GM18498 (cell line): ENCODE measurements at regions not wholly inside any gene's neighbourhood (a gene's known extent, or its start where the extent isn't known, plus 50 kb on each side); places are given as distances from the start of the nearest gene placed in this dataset.
"Not testable (repeated sequence)": the region's sequence is repeated elsewhere in the genome, so short reads cannot be mapped to it uniquely, and the experiment has no call there.

ENCODE experiments used
- ATAC-seq: cut with Tn5 transposase; IDR thresholded peaks from one replicate; pipeline ENCODE4 v1.9.1; 2021; ENCODE audit warnings: mild to moderate bottlenecking, moderate library complexity; ENCODE audit not compliant: unreplicated experiment

DNA sequence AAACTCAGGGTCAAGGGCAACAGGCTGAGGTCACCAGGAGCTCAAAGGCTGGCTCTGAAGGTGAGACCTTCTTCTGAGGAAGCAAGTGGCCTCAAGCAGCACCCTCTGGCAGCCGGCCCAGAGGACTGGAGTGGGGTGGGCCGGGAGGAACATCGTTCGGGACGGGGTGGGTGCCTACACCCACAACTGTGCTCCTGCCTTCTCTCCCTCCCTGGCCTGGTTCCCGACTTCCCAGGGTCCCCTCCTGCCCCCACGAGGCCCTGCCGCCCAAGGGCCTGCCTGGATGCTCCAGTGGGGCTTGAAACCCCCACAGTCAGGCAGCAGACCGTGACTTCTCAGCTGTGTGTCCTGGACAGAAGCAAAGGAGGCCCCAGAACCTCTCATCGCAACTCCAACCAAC lies 195.7 kb downstream of the IGLL1 start:
- ATAC-seq: no peak

DNA sequence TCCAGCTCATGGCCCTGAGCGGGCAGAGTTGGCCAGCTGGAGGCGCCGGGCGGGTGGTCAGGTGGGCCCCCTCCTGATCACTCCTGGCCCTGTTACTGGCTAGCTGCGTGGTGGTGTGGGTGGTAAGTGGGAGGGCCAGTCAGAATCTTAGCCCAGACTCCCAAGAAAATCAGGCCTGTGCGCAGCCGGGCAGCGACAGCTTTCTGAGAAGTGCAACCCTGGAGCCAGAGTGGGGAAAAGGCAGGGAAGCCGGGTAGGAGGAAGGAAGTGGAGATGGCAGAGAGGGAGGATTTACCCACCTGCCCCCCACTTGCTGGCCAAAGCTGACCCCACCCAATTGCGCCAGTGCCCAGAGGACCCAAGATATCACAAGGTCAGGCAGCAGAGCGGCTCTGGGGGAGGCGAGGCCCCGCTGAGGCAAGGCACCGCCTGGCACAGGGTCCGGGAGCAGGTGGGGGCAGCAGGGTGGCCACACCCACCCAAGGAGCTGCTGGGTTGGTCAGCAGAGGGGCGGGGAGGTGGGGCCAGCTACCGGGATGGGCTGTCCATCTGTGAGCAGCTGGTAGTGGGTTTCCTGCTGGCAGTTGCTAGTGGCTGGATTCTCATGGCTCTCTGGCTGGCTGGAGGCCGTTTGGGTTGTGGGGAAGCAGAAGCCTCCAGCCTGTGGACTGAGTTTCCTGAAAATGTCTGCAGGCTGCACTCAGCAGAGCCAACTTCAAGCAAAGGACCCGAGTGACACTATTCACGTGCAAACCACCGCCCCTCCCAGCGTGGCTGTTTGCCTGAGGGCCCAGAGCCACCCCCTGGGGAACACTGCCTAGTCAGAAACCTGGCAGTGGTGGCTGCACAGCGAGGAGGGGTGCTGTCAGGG lies 196.4 kb downstream of the IGLL1 start:
- no peak for ATAC-seq

- ATAC-seq: no peak
These were observed 197.5 kb downstream of the IGLL1 start for GRCh38 chr22:23382428-23383218.

DNA sequence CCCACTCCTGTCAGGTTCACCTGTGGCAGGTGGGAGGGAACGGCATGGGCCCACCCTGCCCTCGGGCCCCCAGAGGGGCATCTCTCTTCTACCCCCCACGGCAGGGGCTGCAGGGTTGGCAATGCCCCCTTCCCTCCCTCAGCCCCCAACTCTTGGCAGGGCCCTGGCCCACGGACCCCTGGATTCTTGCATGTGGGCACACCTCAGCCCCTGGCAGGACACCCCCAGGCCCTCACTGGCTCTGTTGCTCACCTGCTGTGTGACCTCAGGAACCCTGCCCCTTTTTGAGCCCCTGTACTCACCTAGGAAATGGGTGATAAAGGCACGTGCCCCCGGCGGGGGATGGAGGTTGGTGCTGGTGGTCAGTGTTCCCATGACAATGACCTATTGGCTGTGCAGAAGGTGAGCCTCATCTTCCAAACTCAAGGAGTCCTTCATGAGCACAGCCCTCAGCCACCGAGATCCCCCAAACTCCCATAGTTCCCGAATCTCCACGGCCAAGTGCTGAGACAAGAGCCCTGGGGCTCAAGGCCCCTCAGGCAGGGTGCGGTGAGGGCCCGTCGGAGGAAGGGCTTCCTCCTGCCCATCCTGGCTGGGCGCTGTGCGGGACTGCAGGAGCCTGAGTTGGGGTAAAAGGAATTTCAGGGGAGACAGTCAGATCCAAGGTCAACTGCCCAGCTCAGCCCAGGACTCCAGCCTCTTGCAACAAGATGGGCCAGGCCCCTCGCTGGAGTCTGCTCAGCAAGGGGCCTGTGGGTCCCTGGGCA lies 198.2 kb downstream of the IGLL1 start:
- ATAC-seq: no peak

GRCh38 chr22:23380911-23381310 lies 199.2 kb downstream of the IGLL1 start:
- ATAC-seq: no peak

GRCh38 chr22:23380230-23380573 lies 199.9 kb downstream of the IGLL1 start:
- ATAC-seq: no peak

GRCh38 chr22:23379540-23380229 lies 199.4 kb downstream of the BCR start:
- not testable (repeated sequence) for ATAC-seq

- ATAC-seq: no peak
These were observed 197.5 kb downstream of the BCR start for GRCh38 chr22:23377767-23378166.

DNA sequence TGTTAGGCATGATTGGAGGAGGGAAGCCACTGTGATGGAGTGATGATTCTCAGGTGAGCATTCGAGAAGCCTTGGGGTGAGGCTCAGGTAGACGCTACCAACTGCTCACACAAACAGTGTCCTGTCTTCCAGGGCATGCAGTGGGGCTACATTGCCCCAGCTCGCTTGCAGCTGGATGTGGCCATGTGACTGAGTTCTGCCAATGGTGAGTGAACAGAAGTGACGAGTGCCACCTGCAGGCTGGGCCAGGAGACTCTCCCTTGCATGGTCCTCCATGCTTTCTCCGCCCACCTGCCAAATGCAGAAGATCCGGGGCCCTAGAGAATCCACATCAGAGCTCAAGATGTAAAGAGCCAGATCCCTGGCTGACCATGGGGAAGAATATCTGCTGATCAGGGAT lies 195.9 kb downstream of the BCR start:
- ATAC-seq: no peak

- ATAC-seq: no peak
These were observed 194.9 kb downstream of the BCR start for GRCh38 chr22:23375031-23375827.

DNA sequence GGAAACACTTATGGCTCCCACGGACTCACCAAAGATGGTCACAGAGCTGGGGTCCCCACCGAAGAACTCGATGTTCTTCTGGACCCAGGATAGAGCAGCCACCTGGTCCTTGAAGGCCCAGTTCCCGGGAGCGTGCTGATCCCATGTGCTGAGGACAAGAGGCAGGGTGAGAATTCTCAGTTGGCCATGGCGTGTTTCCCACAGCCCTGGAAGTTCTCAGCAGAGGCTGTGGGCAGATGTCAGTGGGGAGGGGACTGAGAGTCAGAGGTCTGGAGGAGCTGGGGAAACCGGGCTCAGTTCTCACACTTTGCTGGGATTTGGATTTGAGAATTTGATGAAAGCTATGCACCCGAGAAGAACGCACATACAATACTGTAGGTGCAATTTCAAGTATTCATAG lies 193.3 kb downstream of the BCR start:
- ATAC-seq: no peak

GRCh38 chr22:23370251-23370650 lies 189.9 kb downstream of the BCR start:
- no peak for ATAC-seq

DNA sequence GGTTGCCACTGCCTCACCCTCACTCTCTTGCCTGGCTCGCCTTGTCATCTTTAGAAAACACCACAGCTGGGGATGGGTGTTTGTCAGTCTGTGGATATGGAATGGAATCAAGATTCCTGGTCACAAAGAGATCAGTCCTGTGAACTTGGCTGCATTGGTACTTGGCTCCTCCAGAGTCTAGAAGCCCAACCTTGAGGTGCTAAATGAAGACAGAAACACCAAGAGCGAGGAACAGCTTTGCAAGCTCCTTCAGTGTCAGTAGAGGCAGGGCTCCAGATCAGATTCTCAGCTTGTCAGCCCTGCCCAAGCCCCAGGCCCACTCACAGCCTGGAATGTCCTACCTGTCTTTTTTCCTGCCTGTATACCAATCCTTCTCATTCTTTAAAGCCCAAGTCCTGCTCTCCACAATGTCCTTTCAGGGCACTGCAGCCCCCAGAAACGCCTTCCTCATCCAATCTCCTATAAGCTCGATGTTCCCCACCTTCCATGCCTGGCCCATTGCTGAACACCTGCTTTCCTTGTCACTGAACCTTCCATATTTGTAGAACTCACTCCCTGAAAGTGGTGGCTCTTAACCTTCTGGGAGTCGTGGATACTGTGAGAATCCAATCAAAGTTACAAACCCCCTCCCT lies 188.9 kb downstream of the BCR start:
- ATAC-seq: no peak
